ENCODE measurements at regions not wholly inside any gene's neighbourhood (a gene's known extent, or its start where the extent isn't known, plus 50 kb on each side); places are given as distances from the start of the nearest gene placed in this dataset.
"Not testable (repeated sequence)": the region's sequence is repeated elsewhere in the genome, so short reads cannot be mapped to it uniquely, and the experiment has no call there.

DNA sequence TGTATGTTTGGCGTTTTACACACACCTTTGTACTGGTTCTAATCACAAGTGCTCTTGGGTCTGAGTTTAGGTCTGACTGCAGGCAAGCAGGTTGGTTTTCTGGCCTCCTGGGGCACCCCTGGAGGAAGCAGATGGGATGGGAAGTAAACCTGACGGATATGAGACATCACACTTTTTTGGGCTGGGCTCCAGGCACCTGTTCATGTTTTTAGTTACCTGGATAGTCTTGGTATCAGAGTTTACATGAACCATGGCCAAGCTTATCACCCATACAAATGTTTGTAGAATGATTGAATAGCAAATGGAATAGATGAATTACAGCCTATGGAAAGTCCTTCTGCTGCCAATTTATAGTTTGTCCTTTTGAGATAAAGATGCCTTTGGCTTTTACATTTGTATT, 57.9 kb upstream of the BMS1 start:
- H3K9ac ChIP-seq (ENCODE audit: insufficient read depth, low read depth, low read length); DNase-seq (ENCODE audit: low spot score); H3K4me2 ChIP-seq (ENCODE audit: low read depth, low read length); H3K9me3 ChIP-seq (ENCODE audit: low read length); H3K27ac ChIP-seq (ENCODE audit: extremely low read length, insufficient read depth, low read length); POLR2A ChIA-PET; H3K79me2 ChIP-seq (ENCODE audit: insufficient read depth, low read length); intact Hi-C loops (cut with micrococcal nuclease; ENCODE audit: unreplicated experiment); H2AFZ ChIP-seq (ENCODE audit: low read length); H4K20me1 ChIP-seq (ENCODE audit: insufficient read depth, low read length); BruUV-seq (replicated peaks); ATAC-seq; H3K4me1 ChIP-seq (ENCODE audit: insufficient read depth, low read length); H3K4me3 ChIP-seq (replicated peaks in 1 of 3; ENCODE audit: insufficient read depth in 1 of 3, low read depth in 2 of 3, low read length in 3 of 3); in situ Hi-C loops (cut with HindIII; ENCODE audit: extremely low pct_ligation_motif_present, low pct_unique_long_range_greater_than_20kb); FAIRE-seq; CTCF ChIA-PET (ENCODE audit: low intra/inter-chr PET ratio, low total read pairs); H3K27me3 ChIP-seq (ENCODE audit: control insufficient read depth in 1 of 2, insufficient read depth in 2 of 2, low read length in 2 of 2); H3K36me3 ChIP-seq (replicated peaks in 1 of 2; ENCODE audit: control insufficient read depth in 1 of 2, insufficient read depth in 2 of 2, low read length in 2 of 2): not testable (repeated sequence)
- WGBS (ENCODE audit: low lambda C conversion rate), result 13% methylated on average over 2 of the region's 2 CpGs

DNA sequence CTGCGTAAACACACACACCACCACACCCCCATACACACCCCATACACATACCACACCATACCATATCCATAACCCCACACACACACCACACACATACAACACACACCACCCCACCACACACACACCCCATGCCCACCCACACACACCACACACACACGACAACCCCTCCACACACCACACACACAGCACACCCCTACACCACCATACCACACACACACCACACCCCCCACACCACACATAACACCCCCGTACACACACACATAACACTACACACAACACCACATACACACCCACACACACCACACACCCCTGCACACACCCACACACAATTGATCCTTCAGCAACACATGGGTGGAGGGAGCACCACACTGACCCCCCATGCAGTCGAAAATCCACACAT, 50.3 kb upstream of the BMS1 start:
- DNase-seq (ENCODE audit: low spot score) (no peak), ATAC-seq (no peak), FAIRE-seq (no peak)
- H3K9me3 ChIP-seq (ENCODE audit: low read length), result no peaks in the 10 kb centered on the region
- no peak overlapping the region for H3K4me2 ChIP-seq (ENCODE audit: low read depth, low read length)
- H3K4me3 ChIP-seq (replicated peaks in 1 of 3; ENCODE audit: insufficient read depth in 1 of 3, low read depth in 2 of 3, low read length in 3 of 3), result no peak overlapping the region
- no TSS peak for BruUV-seq (replicated peaks)
- TF ChIP-seq TOPORS (CRISPR knock-in tag; IDR thresholded peaks at IDR 0.05) (no peak), HHEX (CRISPR knock-in tag; IDR thresholded peaks at IDR 0.05) (no peak), ZNF382 (CRISPR knock-in tag; IDR thresholded peaks at IDR 0.05; ENCODE audit: borderline replicate concordance) (no peak), ELF4 (CRISPR knock-in tag; IDR thresholded peaks at IDR 0.05; ENCODE audit: borderline replicate concordance) (no peak), CBX2 (IDR thresholded peaks at IDR 0.05; ENCODE audit: low read depth, low read length) (no peak), CBX2 (CRISPR knock-in tag; IDR thresholded peaks at IDR 0.05; ENCODE audit: low read depth) (no peak), SAP130 (CRISPR knock-in tag; IDR thresholded peaks at IDR 0.05; ENCODE audit: low read depth) (no peak), ZKSCAN8 (CRISPR knock-in tag; IDR thresholded peaks at IDR 0.05; ENCODE audit: borderline replicate concordance) (no peak)
- TF ChIP-seq, protein P1, sequence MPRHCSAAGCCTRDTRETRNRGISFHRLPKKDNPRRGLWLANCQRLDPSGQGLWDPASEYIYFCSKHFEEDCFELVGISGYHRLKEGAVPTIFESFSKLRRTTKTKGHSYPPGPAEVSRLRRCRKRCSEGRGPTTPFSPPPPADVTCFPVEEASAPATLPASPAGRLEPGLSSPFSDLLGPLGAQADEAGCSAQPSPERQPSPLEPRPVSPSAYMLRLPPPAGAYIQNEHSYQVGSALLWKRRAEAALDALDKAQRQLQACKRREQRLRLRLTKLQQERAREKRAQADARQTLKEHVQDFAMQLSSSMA (CRISPR knock-in tag; IDR thresholded peaks at IDR 0.05), result no peak
- TF ChIP-seq, protein P2, sequence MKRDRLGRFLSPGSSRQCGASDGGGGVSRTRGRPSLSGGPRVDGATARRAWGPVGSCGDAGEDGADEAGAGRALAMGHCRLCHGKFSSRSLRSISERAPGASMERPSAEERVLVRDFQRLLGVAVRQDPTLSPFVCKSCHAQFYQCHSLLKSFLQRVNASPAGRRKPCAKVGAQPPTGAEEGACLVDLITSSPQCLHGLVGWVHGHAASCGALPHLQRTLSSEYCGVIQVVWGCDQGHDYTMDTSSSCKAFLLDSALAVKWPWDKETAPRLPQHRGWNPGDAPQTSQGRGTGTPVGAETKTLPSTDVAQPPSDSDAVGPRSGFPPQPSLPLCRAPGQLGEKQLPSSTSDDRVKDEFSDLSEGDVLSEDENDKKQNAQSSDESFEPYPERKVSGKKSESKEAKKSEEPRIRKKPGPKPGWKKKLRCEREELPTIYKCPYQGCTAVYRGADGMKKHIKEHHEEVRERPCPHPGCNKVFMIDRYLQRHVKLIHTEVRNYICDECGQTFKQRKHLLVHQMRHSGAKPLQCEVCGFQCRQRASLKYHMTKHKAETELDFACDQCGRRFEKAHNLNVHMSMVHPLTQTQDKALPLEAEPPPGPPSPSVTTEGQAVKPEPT (CRISPR knock-in tag; IDR thresholded peaks at IDR 0.05; ENCODE audit: low read depth), result no peak
- TF ChIP-seq, protein P3, sequence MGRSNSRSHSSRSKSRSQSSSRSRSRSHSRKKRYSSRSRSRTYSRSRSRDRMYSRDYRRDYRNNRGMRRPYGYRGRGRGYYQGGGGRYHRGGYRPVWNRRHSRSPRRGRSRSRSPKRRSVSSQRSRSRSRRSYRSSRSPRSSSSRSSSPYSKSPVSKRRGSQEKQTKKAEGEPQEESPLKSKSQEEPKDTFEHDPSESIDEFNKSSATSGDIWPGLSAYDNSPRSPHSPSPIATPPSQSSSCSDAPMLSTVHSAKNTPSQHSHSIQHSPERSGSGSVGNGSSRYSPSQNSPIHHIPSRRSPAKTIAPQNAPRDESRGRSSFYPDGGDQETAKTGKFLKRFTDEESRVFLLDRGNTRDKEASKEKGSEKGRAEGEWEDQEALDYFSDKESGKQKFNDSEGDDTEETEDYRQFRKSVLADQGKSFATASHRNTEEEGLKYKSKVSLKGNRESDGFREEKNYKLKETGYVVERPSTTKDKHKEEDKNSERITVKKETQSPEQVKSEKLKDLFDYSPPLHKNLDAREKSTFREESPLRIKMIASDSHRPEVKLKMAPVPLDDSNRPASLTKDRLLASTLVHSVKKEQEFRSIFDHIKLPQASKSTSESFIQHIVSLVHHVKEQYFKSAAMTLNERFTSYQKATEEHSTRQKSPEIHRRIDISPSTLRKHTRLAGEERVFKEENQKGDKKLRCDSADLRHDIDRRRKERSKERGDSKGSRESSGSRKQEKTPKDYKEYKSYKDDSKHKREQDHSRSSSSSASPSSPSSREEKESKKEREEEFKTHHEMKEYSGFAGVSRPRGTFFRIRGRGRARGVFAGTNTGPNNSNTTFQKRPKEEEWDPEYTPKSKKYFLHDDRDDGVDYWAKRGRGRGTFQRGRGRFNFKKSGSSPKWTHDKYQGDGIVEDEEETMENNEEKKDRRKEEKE (IDR thresholded peaks at IDR 0.05), result no peak
- TF ChIP-seq, protein P4, sequence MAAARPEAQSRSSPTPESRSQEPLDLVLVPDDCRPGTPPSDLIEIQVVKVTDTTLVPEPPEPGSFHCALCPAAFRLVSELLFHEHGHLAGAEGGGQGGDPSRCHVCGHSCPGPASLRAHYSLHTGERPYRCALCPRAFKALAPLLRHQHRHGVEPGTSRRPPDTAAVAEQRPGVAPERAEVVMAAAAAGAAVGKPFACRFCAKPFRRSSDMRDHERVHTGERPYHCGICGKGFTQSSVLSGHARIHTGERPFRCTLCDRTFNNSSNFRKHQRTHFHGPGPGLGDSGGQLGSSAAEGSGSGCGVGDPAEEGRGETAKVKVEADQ (CRISPR knock-in tag; IDR thresholded peaks at IDR 0.05; ENCODE audit: borderline replicate concordance), result no peak
- no peaks in the 10 kb centered on the region for H3K79me2 ChIP-seq (ENCODE audit: insufficient read depth, low read length)
- intact Hi-C loops (cut with micrococcal nuclease; ENCODE audit: unreplicated experiment), result no loop called here
- no peaks in the 10 kb centered on the region for H3K4me1 ChIP-seq (ENCODE audit: insufficient read depth, low read length)
- no peak overlapping the region for H3K9ac ChIP-seq (ENCODE audit: insufficient read depth, low read depth, low read length)
- no peak overlapping the region for H3K27ac ChIP-seq (ENCODE audit: extremely low read length, insufficient read depth, low read length)
- no peak overlapping the region for H2AFZ ChIP-seq (ENCODE audit: low read length)
- no peaks in the 10 kb centered on the region for H4K20me1 ChIP-seq (ENCODE audit: insufficient read depth, low read length)
- ChIA-PET CTCF (ENCODE audit: low intra/inter-chr PET ratio, low total read pairs) (no interaction called here), POLR2A (no interaction called here)
- H3K27me3 ChIP-seq (ENCODE audit: control insufficient read depth in 1 of 2, insufficient read depth in 2 of 2, low read length in 2 of 2), result peaks cover 0 to 5% of the 10 kb centered on the region in 2 experiments; a peak in 2 of 5 replicates
- WGBS (ENCODE audit: low lambda C conversion rate), result 45% methylated on average over 4 of the region's 4 CpGs
- no peaks in the 10 kb centered on the region for H3K36me3 ChIP-seq (replicated peaks in 1 of 2; ENCODE audit: control insufficient read depth in 1 of 2, insufficient read depth in 2 of 2, low read length in 2 of 2)
- in situ Hi-C loops (cut with HindIII; ENCODE audit: extremely low pct_ligation_motif_present, low pct_unique_long_range_greater_than_20kb), result no loop called here

Data from HepG2 (cell line).